ENCODE measurements at regions not wholly inside any gene's neighbourhood (a gene's known extent, or its start where the extent isn't known, plus 50 kb on each side); places are given as distances from the start of the nearest gene placed in this dataset.

GRCh38 chr6:3545156-3545555 is 88.3 kb upstream of the SLC22A23 start:
- no peak for TF ChIP-seq POLR2A (IDR thresholded peaks at IDR 0.05)
- TF ChIP-seq, protein P1, sequence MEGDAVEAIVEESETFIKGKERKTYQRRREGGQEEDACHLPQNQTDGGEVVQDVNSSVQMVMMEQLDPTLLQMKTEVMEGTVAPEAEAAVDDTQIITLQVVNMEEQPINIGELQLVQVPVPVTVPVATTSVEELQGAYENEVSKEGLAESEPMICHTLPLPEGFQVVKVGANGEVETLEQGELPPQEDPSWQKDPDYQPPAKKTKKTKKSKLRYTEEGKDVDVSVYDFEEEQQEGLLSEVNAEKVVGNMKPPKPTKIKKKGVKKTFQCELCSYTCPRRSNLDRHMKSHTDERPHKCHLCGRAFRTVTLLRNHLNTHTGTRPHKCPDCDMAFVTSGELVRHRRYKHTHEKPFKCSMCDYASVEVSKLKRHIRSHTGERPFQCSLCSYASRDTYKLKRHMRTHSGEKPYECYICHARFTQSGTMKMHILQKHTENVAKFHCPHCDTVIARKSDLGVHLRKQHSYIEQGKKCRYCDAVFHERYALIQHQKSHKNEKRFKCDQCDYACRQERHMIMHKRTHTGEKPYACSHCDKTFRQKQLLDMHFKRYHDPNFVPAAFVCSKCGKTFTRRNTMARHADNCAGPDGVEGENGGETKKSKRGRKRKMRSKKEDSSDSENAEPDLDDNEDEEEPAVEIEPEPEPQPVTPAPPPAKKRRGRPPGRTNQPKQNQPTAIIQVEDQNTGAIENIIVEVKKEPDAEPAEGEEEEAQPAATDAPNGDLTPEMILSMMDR (IDR thresholded peaks at IDR 0.05), result no peak
